GM23338 (cell line): ENCODE measurements at regions not wholly inside any gene's neighbourhood (a gene's known extent, or its start where the extent isn't known, plus 50 kb on each side); places are given as distances from the start of the nearest gene placed in this dataset.

Source experiments
- ATAC-seq: fragments of 200-7000 bp; cut with Tn5 transposase; 3 replicates; pipeline ENCODE4 v1.9.1; 2020
- DNase-seq: peaks from one replicate; pipeline ENCODE4 v3.0.0-alpha.2; 2015; ENCODE audit warnings: low spot score
- H2AFZ ChIP-seq: fragments of 200-600 bp; sonication (generic); 2 replicates; pipeline ENCODE4 v1.8.0; 2016; ENCODE audit warnings: antibody characterized with exemption, mild to moderate bottlenecking, moderate library complexity
- H3F3A ChIP-seq: fragments of 200-600 bp; sonication (generic); replicated peaks from 2 replicates; pipeline ENCODE4 v1.8.0; 2017; ENCODE audit warnings: antibody characterized with exemption, mixed run types, low read depth
- H3K27ac ChIP-seq: fragments of 200-600 bp; sonication (generic); 2 replicates; pipeline ENCODE4 v1.6.1; 2016; ENCODE audit warnings: low read depth
- H3K27me3 ChIP-seq: fragments of 200-600 bp; sonication (generic); 2 replicates; pipeline ENCODE4 v1.8.0; 2016; ENCODE audit warnings: mild to moderate bottlenecking, mixed run types, moderate library complexity; ENCODE audit not compliant: insufficient read depth
- H3K36me3 ChIP-seq: fragments of 200-600 bp; sonication (generic); 2 replicates; pipeline ENCODE4 v1.8.0; 2016; ENCODE audit warnings: mild to moderate bottlenecking; ENCODE audit not compliant: insufficient read depth
- H3K4me1 ChIP-seq: fragments of 200-600 bp; sonication (generic); 2 replicates; pipeline ENCODE4 v1.8.0; 2016; ENCODE audit warnings: mild to moderate bottlenecking, moderate library complexity; ENCODE audit not compliant: insufficient read depth
- H3K4me2 ChIP-seq: fragments of 200-600 bp; sonication (generic); 2 replicates; pipeline ENCODE4 v1.7.1; 2017; ENCODE audit warnings: mixed run types
- H3K4me3 ChIP-seq: fragments of 200-600 bp; sonication (generic); 2 replicates; pipeline ENCODE4 v1.6.1; 2016; ENCODE audit warnings: mixed run types
- H3K79me2 ChIP-seq: fragments of 200-600 bp; sonication (generic); replicated peaks from 2 replicates; pipeline ENCODE4 v1.8.0; 2017; ENCODE audit warnings: mild to moderate bottlenecking; ENCODE audit not compliant: insufficient read depth
- H3K9me2 ChIP-seq: fragments of 200-600 bp; sonication (generic); 2 replicates; pipeline ENCODE4 v1.8.0; 2017; ENCODE audit not compliant: insufficient read depth
- H4K20me1 ChIP-seq: fragments of 200-600 bp; sonication (generic); replicated peaks from 2 replicates; pipeline ENCODE4 v1.8.0; 2017; ENCODE audit warnings: mild to moderate bottlenecking; ENCODE audit not compliant: insufficient read depth
- H3K27ac Mint-ChIP-seq: 2 replicates; pipeline ENCODE4 v1.8.0; 2020; ENCODE audit warnings: inconsistent platforms, mild to moderate bottlenecking, moderate library complexity, mixed read lengths
- H3K27me3 Mint-ChIP-seq: 3 replicates; pipeline ENCODE4 v1.8.0; 2022; ENCODE audit warnings: low read depth, mild to moderate bottlenecking, moderate library complexity, mixed read lengths, inconsistent platforms; ENCODE audit not compliant: insufficient read depth, poor library complexity
- H3K36me3 Mint-ChIP-seq: 3 replicates; pipeline ENCODE4 v1.8.0; 2021; ENCODE audit warnings: low read depth, mild to moderate bottlenecking, inconsistent platforms, moderate library complexity, mixed read lengths
- H3K4me1 Mint-ChIP-seq: 3 replicates; pipeline ENCODE4 v1.8.0; 2020; ENCODE audit warnings: mild to moderate bottlenecking, inconsistent platforms, mixed read lengths
- H3K4me3 Mint-ChIP-seq: 3 replicates; pipeline ENCODE4 v1.8.0; 2021; ENCODE audit warnings: moderate library complexity, mild to moderate bottlenecking, inconsistent platforms, mixed read lengths
- H3K9me3 Mint-ChIP-seq: 3 replicates; pipeline ENCODE4 v1.8.0; 2020; ENCODE audit warnings: moderate library complexity, mild to moderate bottlenecking, inconsistent platforms, mixed read lengths
- CREB1 ChIP-seq: fragments of 250-450 bp; sonication (Bioruptor Pico); IDR thresholded peaks from 2 replicates; pipeline ENCODE4 v1.5.0; 2020; ENCODE audit warnings: low read depth, mild to moderate bottlenecking, moderate library complexity
- CTCF ChIP-seq, 2 experiments: fragments of 200-600 bp in 1 of 2; sonication (generic) in 1 of 2; conservative IDR thresholded peaks; 2 replicates each; pipeline versions ENCODE4 v1.5.1 to v1.6.1; 2016 to 2017; ENCODE audit warnings: antibody characterized with exemption in 2 of 2, low read depth in 2 of 2, mild to moderate bottlenecking in 2 of 2, moderate library complexity in 1 of 2
- ETS1 ChIP-seq: IDR thresholded peaks from 2 replicates; pipeline ENCODE4 v1.6.1; 2016; ENCODE audit warnings: antibody characterized with exemption
- EZH2 ChIP-seq: fragments of 200-600 bp; sonication (generic); IDR thresholded peaks from one replicate; pipeline ENCODE4 v1.8.0; 2017; ENCODE audit warnings: antibody characterized with exemption, mild to moderate bottlenecking, low read depth; ENCODE audit not compliant: unreplicated experiment
- EZH2phosphoT487 ChIP-seq: fragments of 200-600 bp; sonication (generic); IDR thresholded peaks from one replicate; pipeline ENCODE4 v1.8.1; 2018; ENCODE audit warnings: antibody characterized with exemption; ENCODE audit not compliant: unreplicated experiment
- JUNB ChIP-seq: IDR thresholded peaks from one replicate; pipeline ENCODE4 v1.6.1; 2016; ENCODE audit warnings: antibody characterized with exemption; ENCODE audit not compliant: unreplicated experiment
- NANOG ChIP-seq: IDR thresholded peaks from 2 replicates; pipeline ENCODE4 v1.6.1; 2016; ENCODE audit warnings: antibody characterized with exemption, borderline replicate concordance
- POLR2AphosphoS5 ChIP-seq: IDR thresholded peaks from 2 replicates; pipeline ENCODE4 v1.6.1; 2016; ENCODE audit warnings: antibody characterized with exemption, low read depth
- REST ChIP-seq: IDR thresholded peaks from one replicate; pipeline ENCODE4 v1.6.1; 2018; ENCODE audit warnings: antibody characterized with exemption; ENCODE audit not compliant: unreplicated experiment
- STAT1 ChIP-seq: IDR thresholded peaks from one replicate; pipeline ENCODE4 v1.6.1; 2016; ENCODE audit warnings: antibody characterized with exemption; ENCODE audit not compliant: unreplicated experiment
- ZNF114 ChIP-seq: fragments of 250-450 bp; sonication (Bioruptor Pico); IDR thresholded peaks from 2 replicates; pipeline ENCODE4 v1.5.0; 2020; ENCODE audit warnings: mild to moderate bottlenecking, moderate library complexity
- ZNF331 ChIP-seq: fragments of 250-450 bp; sonication (Bioruptor Pico); IDR thresholded peaks from 2 replicates; pipeline ENCODE4 v1.5.0; 2020; ENCODE audit warnings: low read depth, mild to moderate bottlenecking, moderate library complexity
- ZNF462 ChIP-seq: fragments of 250-450 bp; sonication (Bioruptor Pico); IDR thresholded peaks from 2 replicates; pipeline ENCODE4 v1.5.0; 2020; ENCODE audit warnings: mild to moderate bottlenecking, moderate library complexity

- peak; percentile 85 for DNase-seq
- Histone ChIP-seq H2AFZ (no peak overlapping the region), H3K4me2 (no peak overlapping the region), H3K4me1 (peaks cover 4% of the 10 kb centered on the region; the same call in 1 of the 2 replicates), H3K79me2 (no peaks in the 10 kb centered on the region), H3K27me3 (no peaks in the 10 kb centered on the region), H3K27ac (no peak overlapping the region), H4K20me1 (no peaks in the 10 kb centered on the region), H3K4me3 (no peak overlapping the region), H3F3A (no peaks in the 10 kb centered on the region), H3K36me3 (no peaks in the 10 kb centered on the region; the same call in 1 of the 2 replicates), H3K9me2 (no peaks in the 10 kb centered on the region)
- peaks cover 15% of the 10 kb centered on the region for H3K4me1 Mint-ChIP-seq
- H3K27ac Mint-ChIP-seq, result no peak overlapping the region
- peak; percentile 98 for ATAC-seq
- H3K27me3 Mint-ChIP-seq, result peaks cover 4% of the 10 kb centered on the region
- peaks cover 3% of the 10 kb centered on the region; the same call in 2 of the 3 replicates for H3K9me3 Mint-ChIP-seq
- H3K36me3 Mint-ChIP-seq, result peaks cover 2% of the 10 kb centered on the region; the same call in 1 of the 3 replicates
- H3K4me3 Mint-ChIP-seq, result no peak overlapping the region
- TF ChIP-seq STAT1 (no peak), CTCF (conservative IDR thresholded peaks at IDR 0.05; ENCODE audit: low read depth in 2 of 2) (no peak), EZH2 (no peak), EZH2phosphoT487 (no peak), ZNF331 (CRISPR knock-in tag) (no peak), CREB1 (CRISPR knock-in tag) (no peak), REST (no peak), POLR2AphosphoS5 (no peak), NANOG (no peak), JUNB (no peak), ZNF462 (CRISPR knock-in tag) (no peak), ETS1 (no peak), ZNF114 (CRISPR knock-in tag) (no peak)
Measured at GRCh38 chr22:27654546-27655445, 146.8 kb downstream of the MN1 start.
